22Rv1 (cell line): ENCODE measurements at regions not wholly inside any gene's neighbourhood (a gene's known extent, or its start where the extent isn't known, plus 50 kb on each side); places are given as distances from the start of the nearest gene placed in this dataset.

ENCODE experiments used
- ZFX ChIP-seq: fragments of 450-650 bp; IDR thresholded peaks from 2 replicates; pipeline ENCODE4 v1.6.1; 2017; ENCODE audit warnings: antibody characterized with exemption, borderline replicate concordance
- TF ChIP-seq, protein P1 (sequence below): fragments of 450-650 bp; IDR thresholded peaks from 2 replicates; pipeline ENCODE4 v1.5.1; 2017; ENCODE audit warnings: mild to moderate bottlenecking

- TF ChIP-seq, protein P1, sequence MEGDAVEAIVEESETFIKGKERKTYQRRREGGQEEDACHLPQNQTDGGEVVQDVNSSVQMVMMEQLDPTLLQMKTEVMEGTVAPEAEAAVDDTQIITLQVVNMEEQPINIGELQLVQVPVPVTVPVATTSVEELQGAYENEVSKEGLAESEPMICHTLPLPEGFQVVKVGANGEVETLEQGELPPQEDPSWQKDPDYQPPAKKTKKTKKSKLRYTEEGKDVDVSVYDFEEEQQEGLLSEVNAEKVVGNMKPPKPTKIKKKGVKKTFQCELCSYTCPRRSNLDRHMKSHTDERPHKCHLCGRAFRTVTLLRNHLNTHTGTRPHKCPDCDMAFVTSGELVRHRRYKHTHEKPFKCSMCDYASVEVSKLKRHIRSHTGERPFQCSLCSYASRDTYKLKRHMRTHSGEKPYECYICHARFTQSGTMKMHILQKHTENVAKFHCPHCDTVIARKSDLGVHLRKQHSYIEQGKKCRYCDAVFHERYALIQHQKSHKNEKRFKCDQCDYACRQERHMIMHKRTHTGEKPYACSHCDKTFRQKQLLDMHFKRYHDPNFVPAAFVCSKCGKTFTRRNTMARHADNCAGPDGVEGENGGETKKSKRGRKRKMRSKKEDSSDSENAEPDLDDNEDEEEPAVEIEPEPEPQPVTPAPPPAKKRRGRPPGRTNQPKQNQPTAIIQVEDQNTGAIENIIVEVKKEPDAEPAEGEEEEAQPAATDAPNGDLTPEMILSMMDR, result no peak
- TF ChIP-seq ZFX, result no peak
Observed at GRCh38 chr4:60042231-60042652, 1157.9 kb upstream of the ADGRL3 start.
